HG03108 (cell line): ENCODE measurements at regions not wholly inside any gene's neighbourhood (a gene's known extent, or its start where the extent isn't known, plus 50 kb on each side); places are given as distances from the start of the nearest gene placed in this dataset.
"Not testable (repeated sequence)": the region's sequence is repeated elsewhere in the genome, so short reads cannot be mapped to it uniquely, and the experiment has no call there.

Source experiments
- ATAC-seq: cut with Tn5 transposase; IDR thresholded peaks from one replicate; pipeline ENCODE4 v1.9.1; 2021; ENCODE audit warnings: moderate library complexity; ENCODE audit not compliant: unreplicated experiment

- ATAC-seq, result no peak
Measured at GRCh38 chr18:38651736-38652135, 1086.1 kb upstream of the CELF4 start.

- no peak for ATAC-seq
Measured at GRCh38 chr18:38648179-38648578, 1082.6 kb upstream of the CELF4 start.

GRCh38 chr18:38646296-38646695, 1080.7 kb upstream of the CELF4 start:
- ATAC-seq, result no peak

GRCh38 chr18:38644875-38645641, 1079.5 kb upstream of the CELF4 start:
- ATAC-seq, result no peak

GRCh38 chr18:38642711-38643110, 1077.1 kb upstream of the CELF4 start:
- ATAC-seq, result no peak

- ATAC-seq, result not testable (repeated sequence)
Measured at GRCh38 chr18:38639700-38640099, 1074.1 kb upstream of the CELF4 start.

- no peak for ATAC-seq
Measured at GRCh38 chr18:38635709-38636430, 1070.3 kb upstream of the CELF4 start.

- no peak for ATAC-seq
Measured at GRCh38 chr18:38634117-38634516, 1068.5 kb upstream of the CELF4 start.

GRCh38 chr18:38633333-38633732, 1067.7 kb upstream of the CELF4 start:
- ATAC-seq, result no peak

GRCh38 chr18:38619129-38619528, 1053.5 kb upstream of the CELF4 start:
- ATAC-seq, result no peak

- ATAC-seq, result no peak
Measured at GRCh38 chr18:38616306-38616705, 1050.7 kb upstream of the CELF4 start.

GRCh38 chr18:38612904-38613303, 1047.3 kb upstream of the CELF4 start:
- no peak for ATAC-seq

- ATAC-seq, result peak; percentile 85
Measured at GRCh38 chr18:38611036-38611964, 1045.7 kb upstream of the CELF4 start.

GRCh38 chr18:38606841-38607240, 1041.2 kb upstream of the CELF4 start:
- ATAC-seq, result no peak

GRCh38 chr18:38602341-38602740, 1036.7 kb upstream of the CELF4 start:
- ATAC-seq, result no peak

GRCh38 chr18:38587571-38587970, 1022.0 kb upstream of the CELF4 start:
- no peak for ATAC-seq

- ATAC-seq, result no peak
Measured at GRCh38 chr18:38586327-38586726, 1020.7 kb upstream of the CELF4 start.

- ATAC-seq, result no peak
Measured at GRCh38 chr18:38579764-38580163, 1014.2 kb upstream of the CELF4 start.

- no peak for ATAC-seq
Measured at GRCh38 chr18:38576916-38577315, 1011.3 kb upstream of the CELF4 start.

GRCh38 chr18:38576349-38576748, 1010.8 kb upstream of the CELF4 start:
- no peak for ATAC-seq

- no peak for ATAC-seq
Measured at GRCh38 chr18:38575648-38576047, 1010.0 kb upstream of the CELF4 start.
